ENCODE measurements at regions not wholly inside any gene's neighbourhood (a gene's known extent, or its start where the extent isn't known, plus 50 kb on each side); places are given as distances from the start of the nearest gene placed in this dataset.

GRCh38 chrX:39337451-39337850, 536.2 kb downstream of the MID1IP1 start:
- Histone ChIP-seq H3K4me3 (ENCODE audit: low read depth, low read length, poor library complexity, severe bottlenecking) (no peak overlapping the region), H4K20me1 (ENCODE audit: insufficient read depth, low read length) (no peaks in the 10 kb centered on the region), H3K9me2 (ENCODE audit: low read depth, low read length) (no peaks in the 10 kb centered on the region), H3K4me2 (ENCODE audit: low read length) (no peak overlapping the region), H3K27me3 (ENCODE audit: insufficient read depth, low read length) (no peaks in the 10 kb centered on the region), H3F3A (ENCODE audit: insufficient read depth, low read length) (no peaks in the 10 kb centered on the region), H3K36me3 (ENCODE audit: insufficient read depth, low read length) (no peaks in the 10 kb centered on the region), H3K27ac (ENCODE audit: low read depth, low read length, poor library complexity, severe bottlenecking) (no peak overlapping the region), H2AFZ (ENCODE audit: low read length) (no peak overlapping the region), H3K79me2 (ENCODE audit: insufficient read depth, low read length) (no peaks in the 10 kb centered on the region), H3K9ac (ENCODE audit: low read length) (no peak overlapping the region), H3K9me3 (ENCODE audit: low read length) (no peaks in the 10 kb centered on the region), H3K4me1 (ENCODE audit: insufficient read depth, low read length, severe bottlenecking) (no peaks in the 10 kb centered on the region)
- TF ChIP-seq CTCF (IDR thresholded peaks at IDR 0.05; ENCODE audit: low read length) (no peak), EZH2 (IDR thresholded peaks at IDR 0.05; ENCODE audit: borderline replicate concordance, low read length) (no peak)

- no peaks in the 10 kb centered on the region for H3K27me3 ChIP-seq (ENCODE audit: insufficient read depth, low read length)
- H3K4me2 ChIP-seq (ENCODE audit: low read length): no peak overlapping the region
- TF ChIP-seq CTCF (IDR thresholded peaks at IDR 0.05; ENCODE audit: low read length) (no peak), EZH2 (IDR thresholded peaks at IDR 0.05; ENCODE audit: borderline replicate concordance, low read length) (no peak)
- no peaks in the 10 kb centered on the region for H3K79me2 ChIP-seq (ENCODE audit: insufficient read depth, low read length)
- no peaks in the 10 kb centered on the region for H3K9me3 ChIP-seq (ENCODE audit: low read length)
- no peaks in the 10 kb centered on the region for H3K4me1 ChIP-seq (ENCODE audit: insufficient read depth, low read length, severe bottlenecking)
- H3F3A ChIP-seq (ENCODE audit: insufficient read depth, low read length): no peaks in the 10 kb centered on the region
- H3K36me3 ChIP-seq (ENCODE audit: insufficient read depth, low read length): no peaks in the 10 kb centered on the region
- H2AFZ ChIP-seq (ENCODE audit: low read length): no peak overlapping the region
- no peak overlapping the region for H3K9ac ChIP-seq (ENCODE audit: low read length)
- H3K27ac ChIP-seq (ENCODE audit: low read depth, low read length, poor library complexity, severe bottlenecking): no peak overlapping the region
- H3K9me2 ChIP-seq (ENCODE audit: low read depth, low read length): no peaks in the 10 kb centered on the region
- no peak overlapping the region for H3K4me3 ChIP-seq (ENCODE audit: low read depth, low read length, poor library complexity, severe bottlenecking)
- no peaks in the 10 kb centered on the region for H4K20me1 ChIP-seq (ENCODE audit: insufficient read depth, low read length)
Observed at GRCh38 chrX:39338583-39338982, 537.3 kb downstream of the MID1IP1 start.

DNA sequence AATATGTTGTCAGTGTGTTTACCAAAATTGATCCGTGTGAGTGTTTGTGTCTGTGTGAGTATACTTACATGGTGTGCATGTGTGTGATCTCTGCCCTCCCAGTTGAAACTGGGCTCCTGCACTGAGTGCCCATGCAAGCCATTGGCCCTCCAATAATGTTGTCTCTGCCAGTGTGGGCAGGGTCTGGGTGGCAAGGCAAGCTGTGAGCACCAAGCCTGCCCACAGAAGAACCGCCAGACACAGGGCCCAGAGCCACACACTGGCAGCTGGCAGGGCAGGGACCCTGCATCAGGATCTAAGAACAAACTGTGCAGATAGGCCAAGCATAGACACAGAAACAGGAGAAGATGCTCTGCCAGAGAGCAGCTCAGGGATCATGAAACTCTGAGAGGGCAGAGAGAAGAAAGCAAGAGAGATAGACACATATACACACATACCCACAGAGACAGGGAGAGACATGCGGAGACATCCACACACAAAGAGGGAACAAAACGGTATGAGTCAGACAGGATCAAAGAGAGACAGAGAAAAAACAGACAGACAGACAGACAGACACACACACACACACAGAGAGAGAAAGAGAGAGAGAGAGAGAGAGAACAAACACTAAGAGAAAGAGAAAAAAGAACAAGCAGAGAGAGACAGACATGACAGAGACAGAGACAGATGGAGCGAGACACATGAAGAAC, 555.0 kb downstream of the MID1IP1 start:
- TF ChIP-seq CTCF (IDR thresholded peaks at IDR 0.05; ENCODE audit: low read length): no peak
- no peak for TF ChIP-seq EZH2 (IDR thresholded peaks at IDR 0.05; ENCODE audit: borderline replicate concordance, low read length)

More for the DNA sequence above, 555.0 kb downstream of the MID1IP1 start:
- H3K9ac ChIP-seq (ENCODE audit: low read length): no peak overlapping the region
- no peaks in the 10 kb centered on the region for H3K4me1 ChIP-seq (ENCODE audit: insufficient read depth, low read length, severe bottlenecking)
- H3K36me3 ChIP-seq (ENCODE audit: insufficient read depth, low read length): no peaks in the 10 kb centered on the region
- H3K79me2 ChIP-seq (ENCODE audit: insufficient read depth, low read length): no peaks in the 10 kb centered on the region
- no peaks in the 10 kb centered on the region for H3K27me3 ChIP-seq (ENCODE audit: insufficient read depth, low read length)
- H3K9me2 ChIP-seq (ENCODE audit: low read depth, low read length): no peaks in the 10 kb centered on the region
- H3K27ac ChIP-seq (ENCODE audit: low read depth, low read length, poor library complexity, severe bottlenecking): no peak overlapping the region
- H3K4me3 ChIP-seq (ENCODE audit: low read depth, low read length, poor library complexity, severe bottlenecking): no peak overlapping the region
- H2AFZ ChIP-seq (ENCODE audit: low read length): no peak overlapping the region
- H3K4me2 ChIP-seq (ENCODE audit: low read length): no peak overlapping the region
- no peaks in the 10 kb centered on the region for H3F3A ChIP-seq (ENCODE audit: insufficient read depth, low read length)
- no peaks in the 10 kb centered on the region for H4K20me1 ChIP-seq (ENCODE audit: insufficient read depth, low read length)
- no peaks in the 10 kb centered on the region for H3K9me3 ChIP-seq (ENCODE audit: low read length)
